SJSA1 (cell line): ENCODE measurements at regions not wholly inside any gene's neighbourhood (a gene's known extent, or its start where the extent isn't known, plus 50 kb on each side); places are given as distances from the start of the nearest gene placed in this dataset.
"Not testable (repeated sequence)": the region's sequence is repeated elsewhere in the genome, so short reads cannot be mapped to it uniquely, and the experiment has no call there.

Experiments
- DNase-seq, 2 experiments: peaks; one replicate each; pipeline ENCODE4 v3.0.0-alpha.2; 2015 to 2020; ENCODE audit warnings: low spot score in 2 of 2, low read depth in 1 of 2
- H3K27ac ChIP-seq: fragments of 250-450 bp; sonication (Bioruptor Pico); 2 replicates; pipeline ENCODE4 v1.5.1; 2020; ENCODE audit warnings: mild to moderate bottlenecking, moderate library complexity
- H3K27me3 ChIP-seq: fragments of 250-450 bp; sonication (Bioruptor Pico); replicated peaks from 2 replicates; pipeline ENCODE4 v1.5.1; 2020; ENCODE audit warnings: mild to moderate bottlenecking, moderate library complexity
- H3K36me3 ChIP-seq: fragments of 250-450 bp; sonication (Bioruptor Pico); 2 replicates; pipeline ENCODE4 v1.5.1; 2020; ENCODE audit warnings: mild to moderate bottlenecking
- H3K4me1 ChIP-seq: fragments of 250-450 bp; sonication (Bioruptor Pico); replicated peaks from 2 replicates; pipeline ENCODE4 v1.6.1; 2021; ENCODE audit warnings: mild to moderate bottlenecking
- H3K4me3 ChIP-seq: fragments of 250-450 bp; sonication (Bioruptor Pico); 2 replicates; pipeline ENCODE4 v1.5.1; 2020; ENCODE audit warnings: mild to moderate bottlenecking
- H3K9me3 ChIP-seq: fragments of 250-450 bp; sonication (Bioruptor Pico); replicated peaks from 2 replicates; pipeline ENCODE4 v1.5.1; 2020; ENCODE audit warnings: mild to moderate bottlenecking

GRCh38 chr13:109323338-109323737 lies 463.0 kb downstream of the IRS2 start:
- peak in 1 of 2 experiments; percentile 56 for DNase-seq
- no peaks in the 10 kb centered on the region for H3K4me1 ChIP-seq
- peaks cover 17% of the 10 kb centered on the region for H3K9me3 ChIP-seq
- no peaks in the 10 kb centered on the region for H3K36me3 ChIP-seq
- no peaks in the 10 kb centered on the region for H3K27me3 ChIP-seq
- H3K27ac ChIP-seq: no peak overlapping the region
- no peak overlapping the region for H3K4me3 ChIP-seq

- no peak overlapping the region for H3K4me3 ChIP-seq
- no peaks in the 10 kb centered on the region for H3K4me1 ChIP-seq
- peak in 1 of 2 experiments; percentile 72 for DNase-seq
- no peak overlapping the region for H3K27ac ChIP-seq
- H3K27me3 ChIP-seq: no peaks in the 10 kb centered on the region
- peaks cover 20% of the 10 kb centered on the region for H3K9me3 ChIP-seq
- no peaks in the 10 kb centered on the region for H3K36me3 ChIP-seq
Measured at GRCh38 chr13:109318945-109319590, 467.3 kb downstream of the IRS2 start.

- peak in 1 of 2 experiments; percentile 60 for DNase-seq
- no peaks in the 10 kb centered on the region for H3K27me3 ChIP-seq
Measured at GRCh38 chr13:109315481-109315880, 470.9 kb downstream of the IRS2 start.

GRCh38 chr13:109314101-109314500 lies 472.3 kb downstream of the IRS2 start:
- Histone ChIP-seq H3K36me3 (no peaks in the 10 kb centered on the region), H3K27me3 (no peaks in the 10 kb centered on the region), H3K4me3 (no peak overlapping the region), H3K4me1 (peaks cover 19% of the 10 kb centered on the region), H3K9me3 (peaks cover 11% of the 10 kb centered on the region), H3K27ac (no peak overlapping the region)
- peak in 1 of 2 experiments; percentile 67 for DNase-seq

More at GRCh38 chr13:109315481-109315880, 470.9 kb downstream of the IRS2 start:
- H3K4me3 ChIP-seq: no peak overlapping the region
- H3K36me3 ChIP-seq: no peaks in the 10 kb centered on the region
- peaks cover 15% of the 10 kb centered on the region for H3K9me3 ChIP-seq
- H3K4me1 ChIP-seq: peaks cover 8% of the 10 kb centered on the region
- no peak overlapping the region for H3K27ac ChIP-seq

DNA sequence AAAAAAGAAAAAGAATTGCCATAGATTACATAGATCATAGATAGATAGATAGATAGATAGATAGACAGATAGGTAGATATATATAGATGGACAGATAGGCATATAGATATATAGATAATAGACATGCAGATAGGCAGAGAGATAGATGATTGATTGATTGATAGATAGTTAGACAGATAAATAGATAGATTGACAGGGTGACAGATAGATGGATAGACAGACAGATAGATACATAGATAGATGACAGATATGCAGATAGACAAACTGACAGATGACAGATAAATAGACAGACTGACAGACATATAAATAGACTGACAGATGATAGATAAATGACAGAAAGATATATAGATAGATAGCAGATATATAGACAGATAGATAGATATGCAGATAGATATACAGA lies 474.0 kb downstream of the IRS2 start:
- Histone ChIP-seq H3K4me1 (peaks cover 19% of the 10 kb centered on the region), H3K27ac (no peak overlapping the region), H3K27me3 (no peaks in the 10 kb centered on the region), H3K9me3 (0 out of 2 replicates have a peak, but pooled peaks cover 2% of the 10 kb centered on the region), H3K4me3 (no peak overlapping the region), H3K36me3 (no peaks in the 10 kb centered on the region)
- no peak for DNase-seq

GRCh38 chr13:109311431-109311976 lies 474.9 kb downstream of the IRS2 start:
- peak in 1 of 2 experiments; percentile 76 for DNase-seq
- not testable (repeated sequence) for H3K4me3 ChIP-seq, H3K27ac ChIP-seq, H3K27me3 ChIP-seq, H3K9me3 ChIP-seq, H3K36me3 ChIP-seq
- H3K4me1 ChIP-seq: peaks cover 19% of the 10 kb centered on the region

DNA sequence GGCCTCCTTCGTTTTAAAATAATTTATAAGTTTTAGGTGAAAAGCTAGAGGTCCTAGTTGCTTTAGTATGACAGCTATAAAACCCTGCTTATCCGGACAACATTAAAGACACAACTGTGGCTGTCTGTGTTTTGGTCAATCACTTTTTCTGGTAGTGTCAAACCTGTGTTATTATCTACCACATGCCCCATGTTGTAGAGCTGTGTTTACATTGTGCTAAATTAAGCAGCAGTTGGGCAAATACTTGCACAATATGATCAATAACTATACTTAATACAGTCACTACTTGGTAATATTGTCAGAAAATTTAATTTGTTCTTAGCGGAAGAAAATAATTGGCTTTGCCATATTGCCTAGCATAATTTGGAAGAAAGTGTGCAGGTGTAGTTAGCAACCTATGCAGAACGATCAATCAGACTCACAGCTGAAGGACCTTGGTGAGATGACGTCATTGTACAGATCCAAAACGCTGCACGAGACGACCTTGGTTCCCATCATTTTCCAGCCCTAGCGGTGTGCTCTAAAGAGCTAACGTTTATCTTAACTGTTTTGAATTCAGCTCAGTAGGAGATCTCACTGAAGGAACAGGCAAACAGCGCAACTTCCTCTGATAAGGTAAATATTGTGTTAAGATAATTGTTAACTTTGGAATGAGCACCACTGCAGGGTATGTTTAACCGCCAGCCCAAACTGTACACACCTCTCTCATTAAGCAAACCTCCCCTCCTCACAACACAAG lies 476.6 kb downstream of the IRS2 start:
- Histone ChIP-seq H3K4me3 (no peak overlapping the region), H3K9me3 (0 out of 2 replicates have a peak, but pooled peaks cover 2% of the 10 kb centered on the region), H3K4me1 (peaks cover 19% of the 10 kb centered on the region), H3K27ac (0 out of 2 replicates have a peak overlapping the region, but pooled peaks have one; percentile 1), H3K36me3 (no peaks in the 10 kb centered on the region), H3K27me3 (no peaks in the 10 kb centered on the region)
- DNase-seq: peak; percentile 59 to 77

GRCh38 chr13:109307027-109307426 lies 479.4 kb downstream of the IRS2 start:
- DNase-seq: peak in 1 of 2 experiments; percentile 67
- H3K9me3 ChIP-seq: 0 out of 2 replicates have a peak, but pooled peaks cover 2% of the 10 kb centered on the region
- H3K36me3 ChIP-seq: no peaks in the 10 kb centered on the region
- H3K27me3 ChIP-seq: no peaks in the 10 kb centered on the region
- no peak overlapping the region for H3K27ac ChIP-seq
- H3K4me3 ChIP-seq: no peak overlapping the region
- H3K4me1 ChIP-seq: peaks cover 19% of the 10 kb centered on the region

DNA sequence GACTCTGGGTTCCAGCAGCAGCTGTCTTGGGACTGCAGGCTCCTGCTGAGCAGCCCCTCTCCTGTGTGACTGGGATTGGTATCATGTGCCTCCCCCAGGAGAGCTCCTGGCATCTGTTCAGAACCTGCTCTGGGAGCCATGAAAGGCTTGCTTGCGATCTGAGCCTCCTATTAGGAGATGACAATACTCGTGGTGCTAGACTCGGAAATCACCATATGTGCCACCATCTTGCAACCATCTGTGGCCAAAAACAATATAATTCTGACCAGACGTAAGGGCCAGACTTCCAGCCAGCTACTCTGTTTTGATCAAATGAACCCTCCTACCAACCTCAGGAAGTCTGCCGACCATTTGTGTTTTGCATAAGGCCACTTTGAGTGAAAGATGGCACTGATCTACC lies 484.7 kb downstream of the IRS2 start:
- peak in 1 of 2 experiments; percentile 64 for DNase-seq
- Histone ChIP-seq H3K36me3 (0 out of 2 replicates have a peak, but pooled peaks cover 4% of the 10 kb centered on the region), H3K27me3 (no peaks in the 10 kb centered on the region), H3K27ac (no peak overlapping the region), H3K4me3 (no peak overlapping the region), H3K4me1 (peaks cover 17% of the 10 kb centered on the region), H3K9me3 (0 out of 2 replicates have a peak, but pooled peaks cover 3% of the 10 kb centered on the region)

DNA sequence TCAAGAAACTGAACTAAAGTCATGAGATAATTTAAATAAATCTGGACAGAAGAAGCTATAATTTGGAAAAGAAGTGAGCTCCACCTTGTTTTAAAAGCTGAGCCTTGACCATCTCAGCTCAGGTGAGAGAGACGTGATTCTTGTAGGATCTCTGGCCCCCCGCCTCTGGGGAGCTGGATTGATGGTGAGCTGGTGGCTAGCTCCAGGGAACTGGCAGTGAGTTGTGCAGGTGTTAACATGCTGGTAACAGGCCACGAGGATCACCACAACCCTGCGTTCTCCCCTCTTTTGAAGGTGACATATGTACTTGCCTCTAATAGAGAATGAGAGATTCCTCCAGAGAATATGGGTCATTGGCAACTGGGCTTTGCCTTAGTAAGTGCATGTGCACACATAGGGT lies 485.1 kb downstream of the IRS2 start:
- no peak overlapping the region for H3K4me3 ChIP-seq
- 0 out of 2 replicates have a peak, but pooled peaks cover 4% of the 10 kb centered on the region for H3K36me3 ChIP-seq
- H3K9me3 ChIP-seq: peaks cover 4% of the 10 kb centered on the region; the same call in 1 of the 2 replicates
- no peak overlapping the region for H3K27ac ChIP-seq
- H3K4me1 ChIP-seq: peaks cover 17% of the 10 kb centered on the region
- no peaks in the 10 kb centered on the region for H3K27me3 ChIP-seq
- peak in 1 of 2 experiments; percentile 65 for DNase-seq

GRCh38 chr13:109297628-109298027 lies 488.8 kb downstream of the IRS2 start:
- DNase-seq: peak; percentile 64 to 85
- peaks cover 37% of the 10 kb centered on the region for H3K36me3 ChIP-seq
- H3K4me3 ChIP-seq: no peak overlapping the region
- peak overlapping the region; percentile 48 for H3K27ac ChIP-seq
- peaks cover 24% of the 10 kb centered on the region for H3K9me3 ChIP-seq
- H3K4me1 ChIP-seq: peaks cover 17% of the 10 kb centered on the region
- no peaks in the 10 kb centered on the region for H3K27me3 ChIP-seq

DNA sequence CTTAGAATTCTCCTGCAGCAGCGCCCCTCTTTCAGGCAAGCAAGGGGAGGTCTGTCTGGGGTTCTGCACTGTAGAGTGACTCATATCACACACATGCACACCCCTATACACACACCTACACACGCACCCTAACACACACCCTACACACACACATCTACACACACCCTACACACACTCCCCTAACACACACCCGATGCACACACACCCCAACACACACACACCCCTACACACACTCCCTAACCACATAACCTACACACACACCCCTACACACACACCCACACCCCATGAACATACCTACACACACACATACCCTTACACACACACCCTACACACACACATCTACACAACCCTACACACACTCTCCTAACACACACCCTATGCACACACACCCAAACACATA lies 493.2 kb downstream of the IRS2 start:
- Histone ChIP-seq H3K36me3 (peaks cover 78% of the 10 kb centered on the region), H3K9me3 (peaks cover 24% of the 10 kb centered on the region), H3K27ac (no peak overlapping the region), H3K4me1 (peaks cover 21% of the 10 kb centered on the region), H3K27me3 (no peaks in the 10 kb centered on the region), H3K4me3 (no peak overlapping the region)
- DNase-seq: peak; percentile 70 to 72

DNA sequence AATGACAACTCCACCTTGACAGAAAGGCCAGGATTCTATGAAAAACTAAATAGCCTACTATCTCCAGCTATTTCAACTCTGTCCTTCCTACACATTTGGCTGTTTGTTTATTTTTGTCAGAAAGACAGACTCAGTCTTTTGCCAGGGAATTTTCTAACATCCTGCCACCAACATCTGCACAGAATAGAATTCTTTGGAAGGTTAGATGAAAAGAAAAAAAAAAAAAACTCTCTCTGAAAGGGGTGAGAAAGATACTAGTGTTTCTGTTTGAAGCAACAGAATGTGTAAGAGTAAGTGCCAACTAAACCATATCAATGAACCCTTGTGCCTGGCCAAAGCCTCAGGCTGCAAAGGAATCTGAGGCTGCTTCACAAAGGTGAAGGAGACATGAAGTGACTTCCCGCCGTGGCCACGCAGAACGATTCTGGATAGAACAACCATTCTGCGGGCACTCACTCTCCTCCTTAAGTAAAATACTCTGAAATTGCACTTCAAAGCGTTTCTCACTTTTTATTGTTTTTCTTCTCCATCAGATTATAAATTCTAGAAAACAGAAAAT lies 498.2 kb downstream of the IRS2 start:
- DNase-seq: peak; percentile 65 to 85
- Histone ChIP-seq H3K4me3 (no peak overlapping the region), H3K27me3 (no peaks in the 10 kb centered on the region), H3K27ac (no peak overlapping the region; the same call in 1 of the 2 replicates), H3K9me3 (no peaks in the 10 kb centered on the region), H3K4me1 (peaks cover 23% of the 10 kb centered on the region), H3K36me3 (peaks cover 90% of the 10 kb centered on the region)
